ENCODE measurements at regions not wholly inside any gene's neighbourhood (a gene's known extent, or its start where the extent isn't known, plus 50 kb on each side); places are given as distances from the start of the nearest gene placed in this dataset.

- TF ChIP-seq CTCF (conservative IDR thresholded peaks at IDR 0.05; ENCODE audit: low read depth, low read length) (peak; percentile 66), EZH2 (IDR thresholded peaks at IDR 0.05; ENCODE audit: borderline replicate concordance, low read depth, low read length, poor library complexity, severe bottlenecking) (no peak)
Observed at GRCh38 chr22:23376256-23376655, 195.9 kb downstream of the BCR start.
